ENCODE measurements at regions not wholly inside any gene's neighbourhood (a gene's known extent, or its start where the extent isn't known, plus 50 kb on each side); places are given as distances from the start of the nearest gene placed in this dataset.
A peak's percentile ranks its signal among the peaks of the same experiment; 100 is the strongest.
"Not testable (repeated sequence)": the region's sequence is repeated elsewhere in the genome, so short reads cannot be mapped to it uniquely, and the experiment has no call there.

DNA sequence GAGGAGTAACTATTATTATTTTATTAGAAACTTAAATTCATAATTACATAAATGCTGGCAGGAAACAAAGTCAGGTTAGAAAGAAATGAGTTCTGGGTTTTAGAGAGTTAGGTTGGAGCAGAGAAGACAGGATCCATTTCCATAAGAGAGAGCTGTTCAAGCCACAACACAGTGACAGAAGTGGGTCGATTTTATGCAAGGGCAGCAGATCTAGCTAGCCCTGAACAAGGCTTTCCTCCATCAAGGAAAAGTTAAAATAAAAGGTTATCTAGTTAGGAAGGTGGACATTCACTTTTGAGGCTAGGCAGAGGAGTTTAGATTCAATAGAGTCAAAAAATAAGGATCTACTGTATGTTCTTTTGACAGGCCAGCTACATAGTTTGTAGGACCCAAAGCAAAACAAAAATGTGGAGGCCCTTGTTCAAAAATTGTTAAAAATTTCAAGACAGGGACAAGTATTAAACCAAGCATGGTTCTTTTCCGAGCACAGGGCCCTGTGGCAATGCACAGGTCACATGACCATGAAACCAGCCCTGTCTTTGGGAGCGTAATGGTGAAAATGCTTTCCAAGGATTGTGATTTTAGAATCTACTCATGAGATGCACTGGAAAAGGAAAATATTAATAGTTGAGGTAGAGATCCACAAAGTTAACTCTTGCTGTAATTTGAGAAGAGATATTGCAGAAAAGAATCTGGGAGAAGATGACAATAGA is 91.2 kb upstream of the CREB1 start:
- Histone ChIP-seq H2AFZ (ENCODE audit: low read depth) (no peak overlapping the region), H3K9me2 (no peaks in the 10 kb centered on the region), H3K4me1 (ENCODE audit: control insufficient read depth in 1 of 2, insufficient read depth in 2 of 2, low read depth in 1 of 2, low read length in 1 of 2) (peaks cover 0 to 26% of the 10 kb centered on the region in 2 experiments; a peak in 2 of 4 replicates), H3K27ac (ENCODE audit: low read depth in 2 of 2, low read length in 1 of 2) (peak overlapping the region in 1 of 2 experiments; percentile 90; a peak in 2 of 4 replicates), H3K4me2 (no peak overlapping the region), H3F3A (replicated peaks; ENCODE audit: insufficient read depth) (no peaks in the 10 kb centered on the region), H3K9ac (no peak overlapping the region), H3K79me2 (ENCODE audit: insufficient read depth) (no peaks in the 10 kb centered on the region), H4K20me1 (ENCODE audit: insufficient read depth) (no peaks in the 10 kb centered on the region), H3K9me3 (no peaks in the 10 kb centered on the region), H3K4me3 (ENCODE audit: low read depth in 2 of 2, low read length in 1 of 2) (no peak overlapping the region), H3K36me3 (replicated peaks in 1 of 2; ENCODE audit: control insufficient read depth in 1 of 2, insufficient read depth in 2 of 2, low read length in 1 of 2) (no peaks in the 10 kb centered on the region), H3K27me3 (ENCODE audit: insufficient read depth) (no peaks in the 10 kb centered on the region)
- POLR2A ChIA-PET = interaction anchor here (0.6 to 2.3 kb wide), 4 partner anchors 114 to 273 kb away, joined by 3 to 70 read pairs (median 6); partner anchors contain the start of gene KLF7
- TF ChIP-seq USF1 (IDR thresholded peaks at IDR 0.05; ENCODE audit: borderline replicate concordance, low read depth) (0 out of 2 replicates have a peak, but pooled peaks have one; percentile 7), GATA2 (CRISPR knock-in tag; IDR thresholded peaks at IDR 0.05) (no peak), MEF2A (IDR thresholded peaks at IDR 0.05; ENCODE audit: borderline replicate concordance, low read depth) (no peak), SMC3 (IDR thresholded peaks at IDR 0.05; ENCODE audit: low read depth, low read length) (no peak), FOSL2 (IDR thresholded peaks at IDR 0.05; ENCODE audit: borderline replicate concordance, low read depth) (no peak), RXRA (IDR thresholded peaks at IDR 0.05; ENCODE audit: borderline replicate concordance, low read depth) (no peak)
- no peak for DNase-seq
- CTCF ChIA-PET = interaction anchor here (0.8 to 1.8 kb wide), 6 partner anchors 14 to 638 kb away, joined by 3 to 15 read pairs (median 6); no protein-coding TSS in a partner anchor
- WGBS (ENCODE audit: low lambda C conversion rate) = 90% methylated on average over 3 of the region's 3 CpGs

- H3K9ac ChIP-seq; H3K9me2 ChIP-seq; H3K4me2 ChIP-seq; H3K36me3 ChIP-seq (replicated peaks in 1 of 2; ENCODE audit: control insufficient read depth in 1 of 2, insufficient read depth in 2 of 2, low read length in 1 of 2); H3K27me3 ChIP-seq (ENCODE audit: insufficient read depth); H3F3A ChIP-seq (replicated peaks; ENCODE audit: insufficient read depth); H4K20me1 ChIP-seq (ENCODE audit: insufficient read depth); H3K9me3 ChIP-seq; H3K79me2 ChIP-seq (ENCODE audit: insufficient read depth); DNase-seq; H3K27ac ChIP-seq (ENCODE audit: low read depth in 2 of 2, low read length in 1 of 2); H3K4me3 ChIP-seq (ENCODE audit: low read depth in 2 of 2, low read length in 1 of 2); H2AFZ ChIP-seq (ENCODE audit: low read depth); POLR2A ChIA-PET: not testable (repeated sequence)
- CTCF ChIA-PET = interaction anchor here (0.8 to 1.6 kb wide), 2 partner anchors 34 to 639 kb away, joined by 3 to 5 read pairs; no protein-coding TSS in a partner anchor
- peaks cover 0 to 34% of the 10 kb centered on the region in 2 experiments; a peak in 2 of 4 replicates for H3K4me1 ChIP-seq (ENCODE audit: control insufficient read depth in 1 of 2, insufficient read depth in 2 of 2, low read depth in 1 of 2, low read length in 1 of 2)
These were observed 89.9 kb upstream of the CREB1 start for GRCh38 chr2:207439881-207440280.

- H3K9me2 ChIP-seq = no peaks in the 10 kb centered on the region
- POLR2A ChIA-PET = no interaction called here
- no peak overlapping the region for H3K4me2 ChIP-seq
- H3K27me3 ChIP-seq (ENCODE audit: insufficient read depth) = no peaks in the 10 kb centered on the region
- no peak overlapping the region for H2AFZ ChIP-seq (ENCODE audit: low read depth)
- H3K27ac ChIP-seq (ENCODE audit: low read depth in 2 of 2, low read length in 1 of 2) = no peak overlapping the region
- no peaks in the 10 kb centered on the region for H3F3A ChIP-seq (replicated peaks; ENCODE audit: insufficient read depth)
- H3K9me3 ChIP-seq = no peaks in the 10 kb centered on the region
- H4K20me1 ChIP-seq (ENCODE audit: insufficient read depth) = no peaks in the 10 kb centered on the region
- H3K79me2 ChIP-seq (ENCODE audit: insufficient read depth) = no peaks in the 10 kb centered on the region
- peak; percentile 50 for DNase-seq
- peaks cover 8 to 17% of the 10 kb centered on the region in 2 experiments; a peak in 3 of 4 replicates for H3K4me1 ChIP-seq (ENCODE audit: control insufficient read depth in 1 of 2, insufficient read depth in 2 of 2, low read depth in 1 of 2, low read length in 1 of 2)
- CTCF ChIA-PET = no interaction called here
- 66% methylated on average over 4 of the region's 4 CpGs for WGBS (ENCODE audit: low lambda C conversion rate)
- no peak overlapping the region for H3K9ac ChIP-seq
- no peaks in the 10 kb centered on the region for H3K36me3 ChIP-seq (replicated peaks in 1 of 2; ENCODE audit: control insufficient read depth in 1 of 2, insufficient read depth in 2 of 2, low read length in 1 of 2)
- no peak overlapping the region for H3K4me3 ChIP-seq (ENCODE audit: low read depth in 2 of 2, low read length in 1 of 2)
- TF ChIP-seq RFX5 (IDR thresholded peaks at IDR 0.05; ENCODE audit: low read length) = no peak
- TF ChIP-seq USF1 (IDR thresholded peaks at IDR 0.05; ENCODE audit: borderline replicate concordance, low read depth) = no peak
- TF ChIP-seq TCF12 (IDR thresholded peaks at IDR 0.05) = peak; percentile 42; the same call in 1 of the 2 replicates
- TF ChIP-seq, protein P1, sequence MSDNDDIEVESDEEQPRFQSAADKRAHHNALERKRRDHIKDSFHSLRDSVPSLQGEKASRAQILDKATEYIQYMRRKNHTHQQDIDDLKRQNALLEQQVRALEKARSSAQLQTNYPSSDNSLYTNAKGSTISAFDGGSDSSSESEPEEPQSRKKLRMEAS (IDR thresholded peaks at IDR 0.05; ENCODE audit: low read depth) = no peak
- peak; percentile 91 for TF ChIP-seq RCOR1 (IDR thresholded peaks at IDR 0.05; ENCODE audit: low read length)
- TF ChIP-seq EZH2phosphoT487 (IDR thresholded peaks at IDR 0.05; ENCODE audit: borderline replicate concordance, low read depth) = no peak
- no peak for TF ChIP-seq SIN3A (IDR thresholded peaks at IDR 0.05; ENCODE audit: borderline replicate concordance, low read depth, low read length)
- TF ChIP-seq, protein P2, sequence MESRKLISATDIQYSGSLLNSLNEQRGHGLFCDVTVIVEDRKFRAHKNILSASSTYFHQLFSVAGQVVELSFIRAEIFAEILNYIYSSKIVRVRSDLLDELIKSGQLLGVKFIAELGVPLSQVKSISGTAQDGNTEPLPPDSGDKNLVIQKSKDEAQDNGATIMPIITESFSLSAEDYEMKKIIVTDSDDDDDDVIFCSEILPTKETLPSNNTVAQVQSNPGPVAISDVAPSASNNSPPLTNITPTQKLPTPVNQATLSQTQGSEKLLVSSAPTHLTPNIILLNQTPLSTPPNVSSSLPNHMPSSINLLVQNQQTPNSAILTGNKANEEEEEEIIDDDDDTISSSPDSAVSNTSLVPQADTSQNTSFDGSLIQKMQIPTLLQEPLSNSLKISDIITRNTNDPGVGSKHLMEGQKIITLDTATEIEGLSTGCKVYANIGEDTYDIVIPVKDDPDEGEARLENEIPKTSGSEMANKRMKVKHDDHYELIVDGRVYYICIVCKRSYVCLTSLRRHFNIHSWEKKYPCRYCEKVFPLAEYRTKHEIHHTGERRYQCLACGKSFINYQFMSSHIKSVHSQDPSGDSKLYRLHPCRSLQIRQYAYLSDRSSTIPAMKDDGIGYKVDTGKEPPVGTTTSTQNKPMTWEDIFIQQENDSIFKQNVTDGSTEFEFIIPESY (IDR thresholded peaks at IDR 0.05; ENCODE audit: borderline replicate concordance, low read depth) = no peak
- TF ChIP-seq MXI1 (IDR thresholded peaks at IDR 0.05; ENCODE audit: low read depth, low read length) = no peak
- TF ChIP-seq GABPA (IDR thresholded peaks at IDR 0.05; ENCODE audit: low read depth) = no peak
- TF ChIP-seq MEF2A (IDR thresholded peaks at IDR 0.05; ENCODE audit: borderline replicate concordance, low read depth) = no peak
- no peak for TF ChIP-seq NFIC (IDR thresholded peaks at IDR 0.05; ENCODE audit: borderline replicate concordance)
These were observed 85.0 kb upstream of the CREB1 start for GRCh38 chr2:207444756-207445155.
